ENCODE measurements at regions not wholly inside any gene's neighbourhood (a gene's known extent, or its start where the extent isn't known, plus 50 kb on each side); places are given as distances from the start of the nearest gene placed in this dataset.

- DNase-seq (ENCODE audit: low read depth in 3 of 3, low spot score in 2 of 3), result no peak
These were observed 127.8 kb downstream of the COPS8 start for GRCh38 chr2:237213315-237214022.

DNA sequence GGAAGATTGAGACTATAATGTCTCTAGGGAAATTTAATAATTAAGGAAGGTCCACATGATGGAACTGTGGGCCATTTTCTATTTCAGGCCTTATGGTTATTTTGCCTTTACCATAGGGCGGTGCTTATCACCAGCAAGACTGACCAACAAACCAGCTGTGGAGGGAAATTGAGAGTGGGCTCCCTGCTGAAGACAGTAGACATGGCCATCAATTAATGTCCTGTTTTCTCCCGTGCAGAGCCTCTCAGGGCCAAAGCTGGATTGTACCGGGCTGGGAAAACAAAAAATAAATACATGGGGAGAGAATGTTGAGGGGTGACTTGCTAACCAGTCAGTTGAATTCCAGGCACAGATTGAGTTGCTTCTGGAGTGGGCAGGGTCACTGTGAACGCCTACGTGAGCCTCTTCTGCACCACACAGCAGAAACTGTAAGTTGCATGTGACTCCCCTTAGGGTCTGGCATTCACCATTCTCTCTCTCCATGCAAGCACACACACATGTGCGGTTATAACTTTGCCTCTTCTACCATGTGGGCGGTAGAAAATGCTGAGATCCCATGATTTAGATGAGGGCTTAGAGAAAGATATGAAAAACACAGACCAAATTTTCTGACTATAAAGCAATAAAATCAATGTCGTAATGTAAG lies 128.5 kb downstream of the COPS8 start:
- no peak for DNase-seq (ENCODE audit: low read depth in 3 of 3, low spot score in 2 of 3)

- DNase-seq (ENCODE audit: low read depth in 3 of 3, low spot score in 2 of 3), result no peak
These were observed 129.3 kb downstream of the COPS8 start for GRCh38 chr2:237214963-237215362.

DNA sequence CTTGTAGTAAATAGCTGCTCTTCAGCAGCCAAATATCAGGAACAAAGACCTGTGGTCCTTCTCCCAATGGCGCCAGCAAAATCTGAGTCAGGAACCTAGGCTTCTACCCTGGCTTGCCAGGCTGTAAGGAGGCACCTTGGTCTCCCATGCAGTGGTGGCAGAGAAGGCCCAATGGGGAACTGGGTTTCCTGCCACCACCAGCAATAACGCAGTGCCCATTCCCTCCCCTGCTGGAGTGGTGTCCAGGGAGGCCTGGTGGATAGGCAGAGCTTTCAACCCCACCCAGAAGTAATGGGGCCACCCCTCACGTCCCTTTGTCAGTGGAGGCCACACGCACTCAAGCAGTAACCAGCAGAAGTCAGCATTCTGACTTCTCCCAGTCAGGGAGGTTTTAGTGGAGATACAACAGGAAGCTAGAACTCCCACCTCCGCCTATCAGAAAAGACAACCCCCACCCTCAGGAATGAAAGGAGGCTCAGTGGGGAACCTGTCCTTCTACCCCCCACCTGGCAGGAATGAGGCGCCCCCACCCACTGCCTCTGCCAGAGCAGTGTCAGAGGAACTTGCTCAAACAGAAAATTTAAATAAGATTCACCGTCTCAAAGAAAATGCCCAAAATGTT lies 132.4 kb downstream of the COPS8 start:
- DNase-seq (ENCODE audit: low read depth in 3 of 3, low spot score in 2 of 3), result no peak

DNA sequence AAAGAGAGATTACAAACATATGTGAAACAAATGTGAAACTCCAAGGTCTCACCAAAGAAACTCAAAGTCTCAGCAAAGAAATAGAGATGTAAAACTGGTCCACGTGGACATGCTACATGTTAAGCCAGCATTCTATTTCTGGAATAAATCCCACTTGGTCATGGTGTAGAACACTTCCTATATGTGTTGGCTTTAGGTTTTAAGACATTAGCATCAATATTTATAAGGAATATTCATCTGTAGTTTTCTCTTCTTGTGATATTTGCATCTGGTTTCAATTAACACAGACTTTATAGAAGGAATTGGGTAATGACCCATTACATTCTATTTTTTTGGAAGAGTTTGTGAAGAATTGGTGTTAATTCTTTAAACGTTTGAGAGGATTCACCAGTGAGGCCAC lies 133.1 kb downstream of the COPS8 start:
- no peak for DNase-seq (ENCODE audit: low read depth in 3 of 3, low spot score in 2 of 3)

- no peak for DNase-seq (ENCODE audit: low read depth in 3 of 3, low spot score in 2 of 3)
These were observed 134.1 kb downstream of the COPS8 start for GRCh38 chr2:237219826-237220225.

DNA sequence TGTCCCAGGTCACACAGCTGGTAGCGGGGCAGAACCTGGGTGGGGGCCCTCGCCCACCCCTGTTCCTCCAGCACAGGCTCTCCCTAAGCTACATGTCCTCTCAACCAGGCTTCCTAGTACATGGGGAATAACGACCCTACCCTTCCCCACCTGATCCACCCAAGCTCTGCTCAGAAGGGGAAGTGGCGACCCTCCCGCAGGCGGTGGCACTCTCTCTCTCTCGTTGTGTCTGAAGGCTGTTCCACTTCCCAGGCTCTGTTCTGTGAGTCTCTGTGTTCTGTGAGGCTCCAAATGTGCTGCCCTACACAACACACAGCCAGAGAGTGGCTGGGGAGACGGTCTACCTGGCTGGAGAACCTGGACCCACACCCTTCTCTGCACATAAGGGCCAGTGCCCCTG lies 135.8 kb downstream of the COPS8 start:
- no peak for DNase-seq (ENCODE audit: low read depth in 3 of 3, low spot score in 2 of 3)

GRCh38 chr2:237222178-237222577 lies 136.5 kb downstream of the COPS8 start:
- DNase-seq (ENCODE audit: low read depth in 3 of 3, low spot score in 2 of 3), result no peak

DNA sequence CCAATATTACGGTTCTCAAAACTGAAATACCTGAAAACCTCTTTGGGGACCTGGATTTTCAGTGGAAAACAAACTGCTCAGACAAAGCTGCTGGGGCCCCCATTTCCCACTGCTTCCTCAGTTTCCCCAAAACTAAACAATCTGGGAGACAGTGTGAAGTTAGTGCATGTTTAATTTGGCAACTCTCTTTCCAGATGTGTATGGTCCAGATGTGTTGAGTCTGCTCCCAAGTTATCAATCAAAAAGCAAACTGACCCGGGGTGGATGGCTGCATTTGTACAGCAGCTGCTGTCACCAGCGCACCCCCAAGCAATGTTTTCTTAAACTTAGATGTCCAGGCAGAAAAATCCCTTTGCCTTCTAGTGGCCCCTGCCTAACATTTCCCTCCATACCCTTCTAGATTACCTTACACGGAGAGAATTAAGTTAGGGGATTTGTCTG lies 136.9 kb downstream of the COPS8 start:
- no peak for DNase-seq (ENCODE audit: low read depth in 3 of 3, low spot score in 2 of 3)

- DNase-seq (ENCODE audit: low read depth in 3 of 3, low spot score in 2 of 3), result no peak
These were observed 137.6 kb downstream of the COPS8 start for GRCh38 chr2:237223201-237223861.

DNA sequence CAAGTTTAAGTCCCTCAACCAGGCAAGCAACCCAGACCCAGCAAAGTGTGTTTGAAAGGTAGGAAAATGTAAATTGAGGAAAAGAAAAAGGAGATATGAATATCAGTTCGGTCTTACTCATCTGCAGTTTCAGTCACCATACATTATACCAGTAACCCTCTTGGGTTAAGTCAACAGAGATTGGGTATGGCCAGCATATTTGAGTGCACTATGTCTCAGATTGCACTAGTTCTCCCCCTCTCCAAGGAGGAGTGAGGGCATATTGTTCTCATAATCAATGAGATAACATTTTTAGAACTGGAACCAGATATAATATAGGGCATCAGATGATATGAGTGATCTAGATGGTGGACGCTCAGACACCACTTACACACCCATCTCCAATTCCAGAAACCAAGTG lies 141.5 kb downstream of the COPS8 start:
- no peak for DNase-seq (ENCODE audit: low read depth in 3 of 3, low spot score in 2 of 3)

DNA sequence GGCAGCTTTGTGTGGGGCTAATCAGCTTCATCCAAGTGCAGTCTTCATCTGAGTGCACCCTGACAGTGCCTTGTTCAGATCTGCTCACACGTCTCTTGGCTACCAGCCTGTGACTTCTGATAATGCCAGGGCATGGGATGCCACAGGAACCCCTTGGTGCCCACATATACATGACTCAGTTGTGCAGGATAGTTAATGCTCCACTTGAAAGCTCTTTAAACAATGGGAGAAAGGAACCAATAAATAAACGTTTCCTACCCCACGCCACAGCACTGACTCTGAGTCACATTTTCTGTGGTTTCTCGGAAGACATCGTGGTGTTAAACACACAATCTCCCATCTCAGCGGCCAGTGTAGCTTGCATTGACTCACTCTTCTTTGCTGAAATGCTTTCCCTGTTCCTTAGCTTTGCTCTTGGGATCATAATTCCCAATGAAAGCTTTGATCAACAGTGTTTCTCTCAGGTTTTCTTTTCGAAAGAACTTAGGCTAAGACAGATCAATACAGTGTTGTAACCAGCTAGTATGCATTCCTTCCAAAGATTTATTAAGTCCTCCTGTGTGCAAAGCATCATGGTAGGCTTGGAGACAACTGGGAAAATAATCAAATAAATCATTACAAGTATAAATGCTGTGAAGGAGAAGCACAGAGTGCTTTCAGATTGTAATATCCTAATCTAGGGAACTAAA lies 142.0 kb downstream of the COPS8 start:
- no peak for DNase-seq (ENCODE audit: low read depth in 3 of 3, low spot score in 2 of 3)

- no peak for DNase-seq (ENCODE audit: low read depth in 3 of 3, low spot score in 2 of 3)
These were observed 142.6 kb downstream of the COPS8 start for GRCh38 chr2:237228281-237228625.

- DNase-seq (ENCODE audit: low read depth in 3 of 3, low spot score in 2 of 3), result no peak
These were observed 144.2 kb downstream of the COPS8 start for GRCh38 chr2:237229905-237230304.

- DNase-seq (ENCODE audit: low read depth in 3 of 3, low spot score in 2 of 3), result no peak
These were observed 144.7 kb downstream of the COPS8 start for GRCh38 chr2:237230355-237230754.

- DNase-seq (ENCODE audit: low read depth in 3 of 3, low spot score in 2 of 3), result no peak
These were observed 145.9 kb downstream of the COPS8 start for GRCh38 chr2:237231593-237231992.

GRCh38 chr2:237232166-237232565 lies 146.5 kb downstream of the COPS8 start:
- DNase-seq (ENCODE audit: low read depth in 3 of 3, low spot score in 2 of 3), result no peak

DNA sequence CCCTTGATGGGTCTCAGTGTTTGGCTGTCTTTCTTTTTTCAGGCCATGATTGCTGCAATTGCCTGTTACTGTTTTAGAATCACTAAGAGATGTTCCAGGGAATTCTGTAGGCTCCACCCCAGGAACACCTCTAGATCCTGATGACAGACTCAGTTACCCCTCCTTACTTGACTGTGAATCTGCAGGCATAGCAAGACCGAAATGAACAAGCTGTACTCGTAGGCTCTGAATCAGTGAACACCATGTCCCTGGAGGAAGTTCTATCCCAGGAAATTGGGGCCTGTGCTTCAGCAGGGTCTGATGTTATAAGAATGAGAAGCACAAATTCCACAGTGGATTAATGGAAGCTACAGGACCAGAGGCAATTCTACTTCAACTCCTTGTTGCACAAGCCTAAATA lies 148.6 kb downstream of the COPS8 start:
- no peak for DNase-seq (ENCODE audit: low read depth in 3 of 3, low spot score in 2 of 3)

GRCh38 chr2:237235383-237236095 lies 149.8 kb downstream of the COPS8 start:
- no peak for DNase-seq (ENCODE audit: low read depth in 3 of 3, low spot score in 2 of 3)

GRCh38 chr2:237236188-237236587 lies 150.5 kb downstream of the COPS8 start:
- no peak for DNase-seq (ENCODE audit: low read depth in 3 of 3, low spot score in 2 of 3)

All from right renal cortex interstitium (tissue), 3 donors.